ENCODE measurements at regions not wholly inside any gene's neighbourhood (a gene's known extent, or its start where the extent isn't known, plus 50 kb on each side); places are given as distances from the start of the nearest gene placed in this dataset.

DNA sequence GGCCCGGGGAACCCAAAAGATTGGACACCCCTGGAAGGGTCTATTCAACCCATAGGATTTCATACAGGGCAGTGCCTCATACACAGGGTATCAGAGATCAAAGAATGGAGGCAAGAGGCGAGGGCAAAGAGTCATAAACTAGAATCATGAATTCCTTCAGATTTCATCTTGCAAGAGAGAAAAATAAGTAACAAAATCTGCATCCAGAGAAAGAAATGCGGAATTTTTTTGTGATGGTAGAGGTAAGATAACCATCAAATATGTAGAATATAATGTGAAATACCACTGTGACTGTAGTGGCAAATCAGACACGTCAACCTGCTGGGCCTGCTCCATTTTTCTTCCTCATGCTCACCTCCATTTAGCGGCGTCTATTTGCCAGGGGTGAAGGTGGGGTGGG is 143.6 kb downstream of the SNX18 start:
- TF ChIP-seq, protein P1, sequence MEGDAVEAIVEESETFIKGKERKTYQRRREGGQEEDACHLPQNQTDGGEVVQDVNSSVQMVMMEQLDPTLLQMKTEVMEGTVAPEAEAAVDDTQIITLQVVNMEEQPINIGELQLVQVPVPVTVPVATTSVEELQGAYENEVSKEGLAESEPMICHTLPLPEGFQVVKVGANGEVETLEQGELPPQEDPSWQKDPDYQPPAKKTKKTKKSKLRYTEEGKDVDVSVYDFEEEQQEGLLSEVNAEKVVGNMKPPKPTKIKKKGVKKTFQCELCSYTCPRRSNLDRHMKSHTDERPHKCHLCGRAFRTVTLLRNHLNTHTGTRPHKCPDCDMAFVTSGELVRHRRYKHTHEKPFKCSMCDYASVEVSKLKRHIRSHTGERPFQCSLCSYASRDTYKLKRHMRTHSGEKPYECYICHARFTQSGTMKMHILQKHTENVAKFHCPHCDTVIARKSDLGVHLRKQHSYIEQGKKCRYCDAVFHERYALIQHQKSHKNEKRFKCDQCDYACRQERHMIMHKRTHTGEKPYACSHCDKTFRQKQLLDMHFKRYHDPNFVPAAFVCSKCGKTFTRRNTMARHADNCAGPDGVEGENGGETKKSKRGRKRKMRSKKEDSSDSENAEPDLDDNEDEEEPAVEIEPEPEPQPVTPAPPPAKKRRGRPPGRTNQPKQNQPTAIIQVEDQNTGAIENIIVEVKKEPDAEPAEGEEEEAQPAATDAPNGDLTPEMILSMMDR (IDR thresholded peaks at IDR 0.05 in 4 of 5, conservative IDR thresholded peaks at IDR 0.05 in 1 of 5): no peak
- TF ChIP-seq POLR2A (IDR thresholded peaks at IDR 0.05): no peak
